Kidney epithelial cell (primary cell): ENCODE measurements at regions not wholly inside any gene's neighbourhood (a gene's known extent, or its start where the extent isn't known, plus 50 kb on each side); places are given as distances from the start of the nearest gene placed in this dataset.
"Not testable (repeated sequence)": the region's sequence is repeated elsewhere in the genome, so short reads cannot be mapped to it uniquely, and the experiment has no call there.

Experiments
- DNase-seq: peaks from one replicate; pipeline ENCODE4 v3.0.0-alpha.2; 2010; ENCODE audit warnings: low read depth
- H3K27me3 ChIP-seq: 2 replicates; pipeline ENCODE4 v1.6.0; 2011; ENCODE audit warnings: low read length; ENCODE audit not compliant: control insufficient read depth, insufficient read depth
- H3K36me3 ChIP-seq: 2 replicates; pipeline ENCODE4 v1.5.1; 2011; ENCODE audit warnings: low read length; ENCODE audit not compliant: control insufficient read depth, insufficient read depth
- H3K4me3 ChIP-seq: 2 replicates; pipeline ENCODE4 v1.5.1; 2011; ENCODE audit warnings: low read depth, mild to moderate bottlenecking, control low read depth, low read length
- CTCF ChIP-seq: IDR thresholded peaks from 2 replicates; pipeline ENCODE4 v1.5.1; 2011; ENCODE audit warnings: mild to moderate bottlenecking, moderate library complexity, low read length, control low read depth, inconsistent platforms; ENCODE audit not compliant: insufficient read depth, poor library complexity, severe bottlenecking

GRCh38 chrX:109049903-109050302 is 313.5 kb upstream of the IRS4 start:
- no peak for DNase-seq
- TF ChIP-seq CTCF, result peak; percentile 2
- Histone ChIP-seq H3K27me3 (no peaks in the 10 kb centered on the region), H3K36me3 (no peaks in the 10 kb centered on the region), H3K4me3 (no peak overlapping the region)

- Histone ChIP-seq H3K4me3 (no peak overlapping the region), H3K36me3 (no peaks in the 10 kb centered on the region), H3K27me3 (no peaks in the 10 kb centered on the region)
- no peak for TF ChIP-seq CTCF
- no peak for DNase-seq
These were observed 313.1 kb upstream of the IRS4 start for GRCh38 chrX:109049416-109049815.

- Histone ChIP-seq H3K4me3 (no peak overlapping the region), H3K36me3 (no peaks in the 10 kb centered on the region), H3K27me3 (no peaks in the 10 kb centered on the region)
- no peak for TF ChIP-seq CTCF
- DNase-seq, result no peak
These were observed 303.7 kb upstream of the IRS4 start for GRCh38 chrX:109040057-109040456.

GRCh38 chrX:109036624-109037023 is 300.3 kb upstream of the IRS4 start:
- DNase-seq, result no peak
- no peak for TF ChIP-seq CTCF
- Histone ChIP-seq H3K4me3 (no peak overlapping the region), H3K27me3 (no peaks in the 10 kb centered on the region), H3K36me3 (no peaks in the 10 kb centered on the region)

GRCh38 chrX:108993909-108994308 is 257.5 kb upstream of the IRS4 start:
- H3K27me3 ChIP-seq, result no peaks in the 10 kb centered on the region
- H3K36me3 ChIP-seq, result no peaks in the 10 kb centered on the region
- DNase-seq, result no peak
- no peak overlapping the region for H3K4me3 ChIP-seq
- no peak for TF ChIP-seq CTCF

GRCh38 chrX:108972899-108973298 is 236.5 kb upstream of the IRS4 start:
- not testable (repeated sequence) for H3K27me3 ChIP-seq, H3K36me3 ChIP-seq, DNase-seq, H3K4me3 ChIP-seq

GRCh38 chrX:108947205-108947604 is 210.8 kb upstream of the IRS4 start:
- no peak for DNase-seq
- TF ChIP-seq CTCF, result no peak
- Histone ChIP-seq H3K27me3 (no peaks in the 10 kb centered on the region), H3K36me3 (no peaks in the 10 kb centered on the region), H3K4me3 (no peak overlapping the region)
